Esophagus squamous epithelium (tissue), 4 donors: ENCODE measurements at regions not wholly inside any gene's neighbourhood (a gene's known extent, or its start where the extent isn't known, plus 50 kb on each side); places are given as distances from the start of the nearest gene placed in this dataset.

Experiments used
- CTCF ChIP-seq, 6 experiments: fragments of 450-650 bp in 4 of 6; fragments of 200-600 bp in 2 of 6; sonication (generic) in 2 of 6; IDR thresholded peaks; one replicate each; pipeline ENCODE4 v1.5.1; 2016 to 2019; ENCODE audit warnings: antibody characterized with exemption in 6 of 6, mild to moderate bottlenecking in 4 of 6, moderate library complexity in 4 of 6
- POLR2A ChIP-seq, 4 donors: fragments of 450-650 bp; IDR thresholded peaks; one replicate each; pipeline ENCODE4 v1.6.1; 2017; ENCODE audit warnings: antibody characterized with exemption in 4 of 4, mild to moderate bottlenecking in 4 of 4, moderate library complexity in 3 of 4

GRCh38 chr1:222163895-222164294 lies 384.0 kb downstream of the HHIPL2 start:
- no peak for TF ChIP-seq POLR2A (IDR thresholded peaks at IDR 0.05)
- no peak for TF ChIP-seq CTCF (IDR thresholded peaks at IDR 0.05)
